ENCODE measurements at regions not wholly inside any gene's neighbourhood (a gene's known extent, or its start where the extent isn't known, plus 50 kb on each side); places are given as distances from the start of the nearest gene placed in this dataset.

DNA sequence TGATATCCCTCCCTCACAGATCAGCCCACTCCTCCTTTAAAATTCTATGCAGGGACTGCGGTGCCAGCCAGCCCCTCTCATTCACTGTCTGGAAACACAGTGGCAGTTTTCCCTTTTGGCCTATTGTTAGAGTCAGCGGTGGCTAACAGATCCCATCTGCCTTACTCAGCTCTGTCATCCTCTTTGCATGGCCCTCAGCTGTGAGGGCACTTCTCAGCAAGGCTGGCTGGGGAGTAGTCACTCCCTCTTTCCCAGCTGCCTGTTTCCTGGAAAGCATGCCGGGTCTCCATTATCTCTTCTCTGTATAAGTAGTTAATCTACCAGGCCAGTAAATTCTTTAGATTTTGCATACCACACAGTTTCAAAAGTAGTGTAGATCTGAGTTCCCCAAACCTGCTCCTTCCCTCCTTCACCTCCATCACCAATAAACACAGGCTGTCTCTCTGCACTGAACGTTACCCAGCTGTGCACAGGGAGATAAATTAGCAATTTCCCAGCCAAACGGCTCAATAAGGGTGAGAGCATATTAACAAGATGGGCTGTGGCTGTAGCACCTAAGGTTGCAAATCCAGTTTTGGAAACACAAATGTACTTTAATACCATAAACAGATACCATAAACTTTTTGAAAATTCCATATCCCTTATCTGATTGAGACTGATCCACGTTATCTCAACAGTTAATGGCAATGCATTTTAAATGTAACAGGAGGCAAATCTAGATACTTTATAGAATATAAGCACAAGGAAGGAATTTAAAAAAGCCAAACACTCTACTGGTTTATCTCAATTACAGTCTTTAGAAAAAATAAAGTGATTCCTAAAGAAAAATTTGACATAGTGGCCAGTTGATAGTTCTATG lies 229.3 kb downstream of the ANKRD50 start:
- H3K36me3 Mint-ChIP-seq: no peaks in the 10 kb centered on the region
- H3K27me3 Mint-ChIP-seq: no peaks in the 10 kb centered on the region
- H3K27ac Mint-ChIP-seq: no peak overlapping the region
- H3K4me3 Mint-ChIP-seq: no peak overlapping the region
- H3K4me1 Mint-ChIP-seq (ENCODE audit: low read depth): no peaks in the 10 kb centered on the region
- ChIA-PET CTCF (no interaction called here), POLR2A (no interaction called here)
- intact Hi-C loops (cut with micrococcal nuclease): no loop called here
- DNase-seq: no peak
- H3K9me3 Mint-ChIP-seq: no peaks in the 10 kb centered on the region

DNA sequence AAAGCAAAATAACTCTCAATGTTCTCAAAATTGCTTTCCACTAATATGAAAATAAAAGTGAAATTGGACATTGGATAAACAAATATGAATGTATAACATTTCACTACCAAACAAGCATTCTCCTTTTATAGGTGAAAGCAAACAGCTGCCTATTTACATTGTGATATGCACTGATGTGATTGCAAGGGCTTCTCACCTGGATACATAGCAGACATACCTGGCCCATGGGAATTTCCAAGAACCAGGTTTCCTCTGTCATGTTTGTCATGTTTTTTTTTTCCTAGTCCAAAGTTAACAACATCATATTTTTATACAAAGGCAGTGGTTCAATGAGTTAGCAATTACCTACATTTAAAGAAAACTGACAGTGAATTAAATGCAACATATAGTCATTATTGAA lies 228.5 kb downstream of the ANKRD50 start:
- intact Hi-C loops (cut with micrococcal nuclease): no loop called here
- POLR2A ChIA-PET: no interaction called here
- no peak overlapping the region for H3K4me3 Mint-ChIP-seq
- no peaks in the 10 kb centered on the region for H3K36me3 Mint-ChIP-seq
- no peak overlapping the region for H3K27ac Mint-ChIP-seq
- H3K9me3 Mint-ChIP-seq: no peaks in the 10 kb centered on the region
- no peaks in the 10 kb centered on the region for H3K4me1 Mint-ChIP-seq (ENCODE audit: low read depth)
- CTCF ChIA-PET: no interaction called here
- no peak for DNase-seq
- no peaks in the 10 kb centered on the region for H3K27me3 Mint-ChIP-seq

DNA sequence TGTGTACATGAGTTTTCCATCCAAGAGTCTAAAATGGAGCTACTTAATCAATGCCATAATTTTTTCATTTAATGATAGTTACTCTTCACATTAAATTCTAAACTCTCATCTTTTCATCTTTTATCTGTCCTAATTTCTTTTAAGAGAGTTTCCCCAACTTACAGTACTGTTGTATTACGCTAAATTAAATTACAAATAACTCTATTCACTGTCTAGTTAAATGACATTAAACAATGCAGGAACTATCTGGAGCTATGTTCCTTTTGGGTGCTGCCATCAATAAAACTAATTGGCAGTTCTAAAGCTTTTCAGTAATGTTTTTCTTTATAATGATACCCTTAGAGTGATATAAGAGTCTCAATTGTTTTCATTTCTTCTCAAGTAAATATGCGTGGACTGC lies 227.6 kb downstream of the ANKRD50 start:
- Mint-ChIP-seq H3K36me3 (no peaks in the 10 kb centered on the region), H3K27me3 (no peaks in the 10 kb centered on the region), H3K4me3 (no peak overlapping the region), H3K9me3 (no peaks in the 10 kb centered on the region), H3K27ac (no peak overlapping the region), H3K4me1 (ENCODE audit: low read depth) (no peaks in the 10 kb centered on the region)
- POLR2A ChIA-PET: no interaction called here
- intact Hi-C loops (cut with micrococcal nuclease): no loop called here
- no peak for DNase-seq
- CTCF ChIA-PET: no interaction called here

DNA sequence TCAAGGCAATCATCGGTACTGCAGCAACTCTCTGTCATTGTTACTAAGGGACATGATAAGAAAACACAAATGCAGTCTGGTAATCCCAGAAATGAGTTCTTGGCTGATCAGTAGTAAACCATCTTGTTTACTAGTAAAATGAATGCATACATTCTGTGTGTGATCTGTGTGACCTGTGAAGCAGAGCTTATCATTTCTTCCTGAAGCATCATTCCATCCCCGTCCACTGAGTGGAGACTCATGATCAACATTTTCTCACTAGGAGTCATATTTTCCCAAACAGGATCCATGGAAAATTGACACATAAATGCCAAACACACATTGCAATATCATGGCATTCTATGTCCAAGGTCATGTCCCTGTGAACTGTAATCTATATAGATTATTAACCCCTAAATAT lies 226.1 kb downstream of the ANKRD50 start:
- DNase-seq: no peak
- Mint-ChIP-seq H3K4me3 (no peak overlapping the region), H3K27ac (no peak overlapping the region), H3K27me3 (no peaks in the 10 kb centered on the region), H3K36me3 (no peaks in the 10 kb centered on the region), H3K9me3 (no peaks in the 10 kb centered on the region), H3K4me1 (ENCODE audit: low read depth) (no peaks in the 10 kb centered on the region)
- intact Hi-C loops (cut with micrococcal nuclease): no loop called here
- CTCF ChIA-PET: no interaction called here
- POLR2A ChIA-PET: no interaction called here

DNA sequence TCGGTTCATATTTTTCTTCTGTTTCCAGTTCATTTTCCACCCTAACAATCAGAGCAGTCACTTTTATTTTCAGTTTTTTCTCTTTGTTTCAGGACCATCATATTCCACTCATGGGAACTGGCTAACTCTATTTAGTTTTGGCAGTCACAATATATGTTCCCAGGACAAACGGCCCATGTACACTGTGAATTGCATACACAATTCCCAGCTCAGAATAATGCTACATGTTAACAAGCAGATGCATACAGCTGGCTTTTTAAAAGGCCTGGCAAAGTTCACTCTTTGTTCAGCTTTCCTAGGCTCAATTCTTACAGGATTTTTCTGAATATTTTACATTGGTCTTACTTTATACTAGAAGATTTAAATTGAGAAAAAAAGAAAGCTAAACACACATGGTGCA lies 224.9 kb downstream of the ANKRD50 start:
- CTCF ChIA-PET: no interaction called here
- intact Hi-C loops (cut with micrococcal nuclease): no loop called here

DNA sequence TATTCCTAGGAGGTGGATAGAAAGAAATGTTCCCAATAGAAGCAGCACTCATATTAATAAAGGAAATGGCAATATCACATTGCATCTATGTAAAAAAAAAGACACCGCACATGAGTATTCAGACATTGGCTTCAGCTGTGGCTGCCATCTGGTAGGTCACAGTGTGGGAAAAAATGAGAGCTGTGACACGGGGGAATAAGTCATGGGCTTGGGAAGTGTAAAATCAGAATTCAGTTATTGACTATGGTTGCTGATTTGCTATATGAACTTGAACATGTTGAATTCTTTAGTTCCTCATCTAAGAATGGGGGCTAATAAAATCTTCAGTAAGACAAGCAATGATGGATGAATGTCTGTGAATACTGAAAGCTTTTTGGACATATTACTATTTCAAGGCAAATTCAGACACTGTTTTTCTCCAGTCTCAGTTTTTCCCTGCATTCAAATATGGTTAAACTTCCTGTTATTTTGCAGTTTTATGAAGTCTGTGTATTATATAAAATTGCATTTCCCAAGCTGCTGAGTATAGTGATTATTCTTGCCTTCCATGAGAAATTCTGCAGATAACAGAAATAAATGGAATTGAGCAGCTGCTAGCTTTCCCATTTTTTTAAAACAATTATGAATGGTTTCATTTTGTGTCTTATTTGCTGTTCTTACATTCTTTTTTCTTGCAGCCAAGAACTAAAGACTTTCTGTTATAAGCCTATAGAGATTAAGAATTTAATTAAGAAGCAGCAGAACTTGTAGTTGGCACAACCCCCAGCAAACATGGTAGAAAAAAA lies 221.0 kb downstream of the ANKRD50 start:
- Mint-ChIP-seq H3K36me3 (no peaks in the 10 kb centered on the region), H3K9me3 (no peaks in the 10 kb centered on the region), H3K4me1 (ENCODE audit: low read depth) (no peaks in the 10 kb centered on the region), H3K4me3 (no peak overlapping the region), H3K27ac (no peak overlapping the region), H3K27me3 (no peaks in the 10 kb centered on the region)
- ChIA-PET CTCF (no interaction called here), POLR2A (no interaction called here)
- DNase-seq: no peak
- intact Hi-C loops (cut with micrococcal nuclease): no loop called here

More for the DNA sequence above, 224.9 kb downstream of the ANKRD50 start:
- Mint-ChIP-seq H3K4me3 (no peak overlapping the region), H3K27ac (no peak overlapping the region), H3K4me1 (ENCODE audit: low read depth) (no peaks in the 10 kb centered on the region), H3K9me3 (no peaks in the 10 kb centered on the region), H3K36me3 (no peaks in the 10 kb centered on the region), H3K27me3 (no peaks in the 10 kb centered on the region)
- no peak for DNase-seq
- POLR2A ChIA-PET: no interaction called here

DNA sequence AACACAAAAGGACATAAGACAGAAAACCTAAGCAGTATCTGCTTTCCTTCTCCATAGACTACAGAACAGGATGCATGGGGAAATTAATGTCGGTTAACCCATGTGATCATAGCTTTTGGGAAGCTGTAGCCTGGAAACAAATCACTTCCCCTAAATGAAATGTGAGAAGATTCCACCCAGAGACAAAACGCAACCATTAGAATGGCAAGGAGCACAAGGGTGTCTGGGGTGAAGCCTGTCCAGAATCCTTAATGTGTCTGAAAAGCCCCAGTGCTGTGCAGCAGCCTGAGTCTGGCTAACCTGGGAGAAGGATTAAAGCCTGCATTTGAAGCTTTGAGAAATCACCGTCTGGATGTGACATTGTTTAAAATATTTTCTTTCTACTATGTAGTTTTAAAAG lies 213.3 kb downstream of the ANKRD50 start:
- intact Hi-C loops (cut with micrococcal nuclease): no loop called here
- H3K4me1 Mint-ChIP-seq (ENCODE audit: low read depth): no peaks in the 10 kb centered on the region

DNA sequence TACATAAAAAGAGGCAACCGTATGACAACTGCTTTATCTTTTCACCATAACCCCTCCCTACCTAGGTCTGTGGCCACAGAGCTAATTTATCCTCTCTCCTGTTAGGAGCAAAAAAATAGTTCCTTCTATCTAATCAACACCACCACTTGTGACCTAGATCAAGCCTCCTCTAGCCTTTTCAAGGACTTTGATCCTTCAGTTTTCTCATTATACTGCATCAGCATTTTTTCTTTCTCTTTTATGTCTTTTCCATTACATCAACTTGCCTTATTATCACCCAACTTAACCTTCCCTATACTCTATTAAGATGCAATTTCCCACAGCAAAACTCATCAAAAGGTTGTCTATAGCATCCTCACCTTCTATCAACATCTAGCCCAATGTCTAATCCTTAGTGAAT lies 211.0 kb downstream of the ANKRD50 start:
- CTCF ChIA-PET: no interaction called here
- Mint-ChIP-seq H3K9me3 (no peaks in the 10 kb centered on the region), H3K4me1 (ENCODE audit: low read depth) (no peaks in the 10 kb centered on the region), H3K36me3 (no peaks in the 10 kb centered on the region), H3K27me3 (no peaks in the 10 kb centered on the region), H3K27ac (no peak overlapping the region), H3K4me3 (no peak overlapping the region)
- no peak for DNase-seq
- intact Hi-C loops (cut with micrococcal nuclease): no loop called here
- POLR2A ChIA-PET: no interaction called here

More for the DNA sequence above, 213.3 kb downstream of the ANKRD50 start:
- DNase-seq: no peak
- Mint-ChIP-seq H3K9me3 (no peaks in the 10 kb centered on the region), H3K27ac (no peak overlapping the region), H3K27me3 (no peaks in the 10 kb centered on the region), H3K36me3 (no peaks in the 10 kb centered on the region), H3K4me3 (no peak overlapping the region)
- CTCF ChIA-PET: no interaction called here
- POLR2A ChIA-PET: no interaction called here

DNA sequence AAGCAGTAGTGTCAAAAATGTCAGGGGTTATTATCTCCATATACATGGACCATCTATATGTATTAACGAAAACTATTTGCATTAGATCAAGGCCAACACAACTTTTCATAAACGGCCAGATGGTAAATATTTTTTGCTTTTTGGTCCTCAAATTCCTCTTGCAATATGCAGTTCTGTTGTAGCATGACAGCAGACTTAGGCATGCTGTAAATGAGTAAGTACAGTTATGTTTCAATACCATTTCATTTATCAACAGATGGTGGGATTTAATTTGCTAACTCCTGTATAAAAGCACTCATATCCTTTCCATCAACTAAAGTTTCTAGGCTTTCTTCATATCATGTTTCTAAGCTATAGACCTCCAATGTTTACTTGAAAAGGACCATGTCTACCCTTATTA lies 208.1 kb downstream of the ANKRD50 start:
- DNase-seq: no peak
- H3K27ac Mint-ChIP-seq: no peak overlapping the region
- POLR2A ChIA-PET: no interaction called here
- H3K4me1 Mint-ChIP-seq (ENCODE audit: low read depth): no peaks in the 10 kb centered on the region
- H3K4me3 Mint-ChIP-seq: no peak overlapping the region
- no peaks in the 10 kb centered on the region for H3K27me3 Mint-ChIP-seq
- CTCF ChIA-PET: no interaction called here
- no peaks in the 10 kb centered on the region for H3K36me3 Mint-ChIP-seq
- no peaks in the 10 kb centered on the region for H3K9me3 Mint-ChIP-seq
- intact Hi-C loops (cut with micrococcal nuclease): no loop called here

DNA sequence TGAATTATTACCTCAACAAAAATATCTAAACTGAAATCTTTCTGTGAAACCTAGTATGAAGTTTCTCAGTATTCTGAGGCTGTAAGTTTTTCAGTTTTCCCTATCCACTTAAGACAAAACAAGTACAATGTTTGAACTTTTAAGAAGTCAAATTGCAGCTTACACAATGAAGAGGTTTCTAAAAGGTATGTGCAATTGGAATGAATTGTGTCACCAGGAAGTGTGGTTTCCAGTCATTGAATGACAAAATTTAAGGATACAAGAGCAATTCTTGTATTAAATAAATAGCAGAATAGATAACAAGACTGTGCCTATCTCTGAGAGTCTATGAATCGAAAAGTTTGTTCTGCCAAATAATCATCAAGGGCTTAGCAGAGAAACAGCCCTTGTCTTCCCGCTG lies 207.3 kb downstream of the ANKRD50 start:
- intact Hi-C loops (cut with micrococcal nuclease): no loop called here
- H3K27me3 Mint-ChIP-seq: no peaks in the 10 kb centered on the region
- DNase-seq: no peak
- no peak overlapping the region for H3K4me3 Mint-ChIP-seq
- no peak overlapping the region for H3K27ac Mint-ChIP-seq
- ChIA-PET POLR2A (no interaction called here), CTCF (no interaction called here)
- H3K4me1 Mint-ChIP-seq (ENCODE audit: low read depth): no peaks in the 10 kb centered on the region
- no peaks in the 10 kb centered on the region for H3K36me3 Mint-ChIP-seq
- no peaks in the 10 kb centered on the region for H3K9me3 Mint-ChIP-seq

DNA sequence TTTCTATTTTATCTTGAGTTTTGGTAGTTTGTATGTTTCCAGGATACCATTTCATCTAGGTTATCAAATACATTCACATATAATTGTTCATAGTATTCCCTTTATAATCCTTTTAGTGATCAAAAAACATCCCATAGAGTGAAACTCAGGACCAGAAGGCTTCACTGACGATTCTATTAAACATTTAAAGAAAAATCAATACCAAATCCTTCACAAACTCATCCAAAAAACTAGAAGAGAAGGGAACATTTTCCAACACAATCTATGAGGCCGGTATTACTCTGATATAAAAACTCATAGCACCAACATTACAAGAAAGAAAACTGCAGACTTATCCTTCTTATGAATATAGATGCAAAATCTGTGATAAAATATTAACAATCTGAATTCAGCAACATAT lies 203.4 kb downstream of the ANKRD50 start:
- H3K4me1 Mint-ChIP-seq (ENCODE audit: low read depth): no peaks in the 10 kb centered on the region
- ChIA-PET POLR2A (no interaction called here), CTCF (no interaction called here)
- no peak overlapping the region for H3K27ac Mint-ChIP-seq
- no peaks in the 10 kb centered on the region for H3K27me3 Mint-ChIP-seq
- intact Hi-C loops (cut with micrococcal nuclease): no loop called here
- H3K9me3 Mint-ChIP-seq: no peaks in the 10 kb centered on the region
- no peaks in the 10 kb centered on the region for H3K36me3 Mint-ChIP-seq
- H3K4me3 Mint-ChIP-seq: no peak overlapping the region
- no peak for DNase-seq

DNA sequence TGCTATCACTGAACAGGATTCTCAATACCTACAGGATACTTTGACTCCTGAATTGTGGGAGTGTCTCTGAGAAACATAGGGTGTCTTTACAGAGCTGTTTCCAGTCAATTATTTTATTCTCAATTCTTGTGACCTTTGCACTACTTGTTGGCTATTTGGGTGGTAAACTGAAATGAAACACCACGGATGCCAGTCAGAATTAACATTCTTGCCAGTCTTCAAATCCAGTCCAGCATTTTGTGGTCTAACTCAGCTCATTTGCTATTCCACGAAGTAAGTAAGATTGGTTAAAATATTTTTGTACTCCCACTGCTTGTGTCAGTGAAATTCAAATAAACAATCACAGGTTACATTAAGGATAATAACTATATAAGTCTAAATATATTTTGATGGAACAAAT lies 197.9 kb downstream of the ANKRD50 start:
- no peak for DNase-seq
- H3K27me3 Mint-ChIP-seq: no peaks in the 10 kb centered on the region
- POLR2A ChIA-PET: no interaction called here
- intact Hi-C loops (cut with micrococcal nuclease): no loop called here
- H3K4me3 Mint-ChIP-seq: no peak overlapping the region
- no peaks in the 10 kb centered on the region for H3K4me1 Mint-ChIP-seq (ENCODE audit: low read depth)
- no peak overlapping the region for H3K27ac Mint-ChIP-seq
- H3K9me3 Mint-ChIP-seq: no peaks in the 10 kb centered on the region
- CTCF ChIA-PET: no interaction called here
- no peaks in the 10 kb centered on the region for H3K36me3 Mint-ChIP-seq

DNA sequence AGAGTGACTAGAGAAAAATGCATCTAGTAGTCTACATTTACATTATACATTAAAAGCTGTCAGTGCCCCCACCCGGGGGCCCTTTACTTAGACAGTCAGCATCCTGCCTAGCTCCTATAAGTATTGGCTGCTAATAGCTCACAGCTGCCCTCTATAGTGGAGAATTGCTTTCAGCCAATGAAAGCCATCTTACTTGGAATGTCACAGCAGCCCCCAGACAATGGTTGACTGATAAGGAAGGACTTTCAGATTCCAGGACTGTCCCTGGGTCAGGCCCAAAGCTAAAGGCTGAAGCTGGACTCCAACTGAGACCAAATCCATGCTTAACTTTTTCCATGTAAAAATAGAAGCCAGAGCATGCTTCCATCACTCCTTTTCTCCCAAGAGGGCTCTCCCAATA lies 196.9 kb downstream of the ANKRD50 start:
- ChIA-PET POLR2A (no interaction called here), CTCF (no interaction called here)
- Mint-ChIP-seq H3K27me3 (no peaks in the 10 kb centered on the region), H3K36me3 (no peaks in the 10 kb centered on the region), H3K4me1 (ENCODE audit: low read depth) (no peaks in the 10 kb centered on the region), H3K27ac (no peak overlapping the region), H3K4me3 (no peak overlapping the region), H3K9me3 (no peaks in the 10 kb centered on the region)
- DNase-seq: no peak
- intact Hi-C loops (cut with micrococcal nuclease): no loop called here

Measured in activated CD4-positive, alpha-beta memory T cell treated with anti-CD3 and anti-CD28 coated beads for 36 hours (primary cell).